ENCODE measurements at regions not wholly inside any gene's neighbourhood (a gene's known extent, or its start where the extent isn't known, plus 50 kb on each side); places are given as distances from the start of the nearest gene placed in this dataset.

DNA sequence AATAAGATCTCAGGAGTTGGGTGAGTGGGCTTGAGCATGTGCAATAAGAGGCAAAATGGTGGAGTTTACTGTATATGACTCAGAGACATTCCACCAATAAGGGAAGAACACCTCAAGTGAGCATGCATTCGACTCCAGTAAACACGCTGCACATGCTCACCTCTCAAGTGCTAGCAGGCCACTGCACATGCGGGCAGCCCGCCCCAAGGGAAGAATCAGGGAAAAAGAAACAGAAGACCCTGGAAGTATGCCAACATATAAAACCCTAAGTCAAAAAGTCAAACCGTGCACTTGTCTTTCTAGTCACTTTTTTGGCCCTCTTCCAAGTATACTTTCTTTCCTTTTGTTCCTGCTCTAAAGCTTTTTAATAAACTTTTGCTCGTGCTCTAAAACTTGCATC is 245.3 kb upstream of the RASA1 start:
- TF ChIP-seq EZH2 (IDR thresholded peaks at IDR 0.05; ENCODE audit: low read depth, unreplicated experiment) (no peak), POLR2AphosphoS5 (IDR thresholded peaks at IDR 0.05; ENCODE audit: low read depth) (no peak), CREB1 (CRISPR knock-in tag; IDR thresholded peaks at IDR 0.05; ENCODE audit: low read depth) (no peak)
- TF ChIP-seq, protein P1, sequence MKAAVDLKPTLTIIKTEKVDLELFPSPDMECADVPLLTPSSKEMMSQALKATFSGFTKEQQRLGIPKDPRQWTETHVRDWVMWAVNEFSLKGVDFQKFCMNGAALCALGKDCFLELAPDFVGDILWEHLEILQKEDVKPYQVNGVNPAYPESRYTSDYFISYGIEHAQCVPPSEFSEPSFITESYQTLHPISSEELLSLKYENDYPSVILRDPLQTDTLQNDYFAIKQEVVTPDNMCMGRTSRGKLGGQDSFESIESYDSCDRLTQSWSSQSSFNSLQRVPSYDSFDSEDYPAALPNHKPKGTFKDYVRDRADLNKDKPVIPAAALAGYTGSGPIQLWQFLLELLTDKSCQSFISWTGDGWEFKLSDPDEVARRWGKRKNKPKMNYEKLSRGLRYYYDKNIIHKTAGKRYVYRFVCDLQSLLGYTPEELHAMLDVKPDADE (IDR thresholded peaks at IDR 0.05) = no peak
- TF ChIP-seq, protein P2, sequence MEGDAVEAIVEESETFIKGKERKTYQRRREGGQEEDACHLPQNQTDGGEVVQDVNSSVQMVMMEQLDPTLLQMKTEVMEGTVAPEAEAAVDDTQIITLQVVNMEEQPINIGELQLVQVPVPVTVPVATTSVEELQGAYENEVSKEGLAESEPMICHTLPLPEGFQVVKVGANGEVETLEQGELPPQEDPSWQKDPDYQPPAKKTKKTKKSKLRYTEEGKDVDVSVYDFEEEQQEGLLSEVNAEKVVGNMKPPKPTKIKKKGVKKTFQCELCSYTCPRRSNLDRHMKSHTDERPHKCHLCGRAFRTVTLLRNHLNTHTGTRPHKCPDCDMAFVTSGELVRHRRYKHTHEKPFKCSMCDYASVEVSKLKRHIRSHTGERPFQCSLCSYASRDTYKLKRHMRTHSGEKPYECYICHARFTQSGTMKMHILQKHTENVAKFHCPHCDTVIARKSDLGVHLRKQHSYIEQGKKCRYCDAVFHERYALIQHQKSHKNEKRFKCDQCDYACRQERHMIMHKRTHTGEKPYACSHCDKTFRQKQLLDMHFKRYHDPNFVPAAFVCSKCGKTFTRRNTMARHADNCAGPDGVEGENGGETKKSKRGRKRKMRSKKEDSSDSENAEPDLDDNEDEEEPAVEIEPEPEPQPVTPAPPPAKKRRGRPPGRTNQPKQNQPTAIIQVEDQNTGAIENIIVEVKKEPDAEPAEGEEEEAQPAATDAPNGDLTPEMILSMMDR (conservative IDR thresholded peaks at IDR 0.05; ENCODE audit: low read depth in 2 of 2) = no peak

Data from GM23338 (cell line).